ENCODE measurements at regions not wholly inside any gene's neighbourhood (a gene's known extent, or its start where the extent isn't known, plus 50 kb on each side); places are given as distances from the start of the nearest gene placed in this dataset.
"Not testable (repeated sequence)": the region's sequence is repeated elsewhere in the genome, so short reads cannot be mapped to it uniquely, and the experiment has no call there.

GRCh38 chr12:28771968-28772367 is 377.1 kb upstream of the FAR2 start:
- DNase-seq (ENCODE audit: low read depth), result no peak

GRCh38 chr12:28775556-28775955 is 373.5 kb upstream of the FAR2 start:
- no peak for DNase-seq (ENCODE audit: low read depth)

- no peak for DNase-seq (ENCODE audit: low read depth)
Measured at GRCh38 chr12:28776220-28776619, 372.9 kb upstream of the FAR2 start.

GRCh38 chr12:28776913-28777422 is 372.1 kb upstream of the FAR2 start:
- no peak for DNase-seq (ENCODE audit: low read depth)

DNA sequence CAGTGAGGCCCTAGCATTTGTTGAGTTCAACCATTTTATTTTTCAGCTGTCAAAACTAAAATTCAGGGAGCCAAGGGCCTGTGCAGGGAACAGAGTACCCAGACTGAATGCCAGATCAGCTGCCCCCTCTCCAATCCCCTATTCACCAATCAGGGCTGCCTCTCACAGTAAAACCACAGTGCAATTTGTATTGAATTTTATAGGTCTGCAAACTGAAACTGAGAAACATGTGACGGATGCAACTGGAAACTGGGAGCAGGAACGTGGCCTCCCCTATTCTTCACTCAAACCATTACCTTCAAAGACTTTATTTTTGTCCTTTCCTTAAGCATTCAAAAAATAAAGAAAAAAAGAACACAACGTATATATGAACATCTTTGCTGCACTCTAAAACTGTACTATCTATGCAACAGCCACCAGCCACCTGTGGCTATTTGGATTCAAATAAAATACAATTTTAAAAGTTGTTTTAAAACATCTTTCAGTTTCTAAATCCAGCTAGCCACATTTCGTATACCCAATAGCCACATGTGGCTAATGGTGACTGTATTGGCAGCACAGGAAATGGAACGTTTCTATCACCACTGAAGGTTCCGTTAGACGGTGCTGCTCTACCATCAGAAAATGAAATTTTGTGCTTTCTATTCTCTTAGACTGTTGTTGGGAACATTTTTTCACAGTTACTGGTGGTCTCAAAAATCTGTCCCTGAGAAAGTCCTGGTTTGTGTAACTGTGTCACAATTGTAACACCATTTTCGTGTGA is 371.3 kb upstream of the FAR2 start:
- no peak for DNase-seq (ENCODE audit: low read depth)

DNA sequence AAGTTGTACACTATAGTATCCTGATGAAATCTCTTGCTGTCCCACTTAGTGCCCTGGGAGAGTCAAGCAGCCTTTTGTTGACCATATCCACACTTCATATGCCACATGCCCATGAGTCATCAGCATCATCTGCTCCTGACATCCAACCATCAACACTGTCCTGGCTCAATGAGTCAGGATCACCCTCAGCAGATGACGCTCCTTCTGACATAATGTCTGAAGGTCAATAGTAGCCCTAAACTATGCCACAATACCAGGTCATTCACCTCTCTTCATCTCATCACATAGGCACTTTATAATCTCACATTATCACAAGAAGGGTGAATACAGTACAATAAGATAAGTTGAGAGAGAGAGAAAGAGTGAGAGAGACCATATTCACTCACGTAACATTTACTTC is 369.0 kb upstream of the FAR2 start:
- no peak for DNase-seq (ENCODE audit: low read depth)

- no peak for DNase-seq (ENCODE audit: low read depth)
Measured at GRCh38 chr12:28780960-28781359, 368.1 kb upstream of the FAR2 start.

GRCh38 chr12:28781671-28782652 is 367.1 kb upstream of the FAR2 start:
- DNase-seq (ENCODE audit: low read depth), result no peak

DNA sequence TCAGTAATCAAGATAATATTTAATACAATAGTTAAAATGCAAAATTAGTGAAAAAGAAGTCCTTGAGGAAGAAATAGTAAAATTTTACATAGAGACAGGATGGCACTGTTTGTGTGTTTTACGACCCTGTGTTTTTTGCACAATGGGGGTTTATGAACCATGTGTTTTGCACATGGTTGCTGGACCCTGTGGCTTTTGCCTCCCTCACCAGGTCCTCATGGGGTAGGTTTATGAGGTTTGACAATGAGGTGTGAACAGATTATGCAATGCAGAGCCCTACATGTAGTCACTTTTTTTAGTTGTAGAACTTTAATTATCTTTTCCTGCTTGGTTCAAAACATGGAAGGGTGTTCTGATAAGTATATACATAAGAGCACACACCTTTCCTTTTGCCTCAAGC is 366.3 kb upstream of the FAR2 start:
- no peak for DNase-seq (ENCODE audit: low read depth)

DNA sequence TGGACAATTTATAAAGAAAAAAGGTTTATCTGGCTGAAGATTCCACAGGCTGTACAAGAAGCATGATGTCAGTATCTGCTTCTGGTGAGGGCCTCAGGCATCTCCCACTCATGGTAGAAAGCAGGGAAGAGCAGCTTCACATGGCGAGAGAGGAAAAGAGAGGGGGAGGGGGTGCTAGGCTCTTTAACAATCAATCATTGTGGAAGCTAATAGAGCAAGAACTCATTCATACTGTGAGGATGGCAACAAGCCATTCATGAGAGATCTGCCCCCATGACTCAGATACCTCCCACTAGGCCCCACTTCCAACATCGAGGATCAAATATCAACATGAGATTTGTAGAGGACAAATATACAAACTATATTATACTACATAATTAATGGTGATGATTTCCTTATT is 361.9 kb upstream of the FAR2 start:
- no peak for DNase-seq (ENCODE audit: low read depth)

GRCh38 chr12:28788256-28788655 is 360.8 kb upstream of the FAR2 start:
- not testable (repeated sequence) for DNase-seq (ENCODE audit: low read depth)

GRCh38 chr12:28793581-28794151 is 355.4 kb upstream of the FAR2 start:
- DNase-seq (ENCODE audit: low read depth), result no peak

DNA sequence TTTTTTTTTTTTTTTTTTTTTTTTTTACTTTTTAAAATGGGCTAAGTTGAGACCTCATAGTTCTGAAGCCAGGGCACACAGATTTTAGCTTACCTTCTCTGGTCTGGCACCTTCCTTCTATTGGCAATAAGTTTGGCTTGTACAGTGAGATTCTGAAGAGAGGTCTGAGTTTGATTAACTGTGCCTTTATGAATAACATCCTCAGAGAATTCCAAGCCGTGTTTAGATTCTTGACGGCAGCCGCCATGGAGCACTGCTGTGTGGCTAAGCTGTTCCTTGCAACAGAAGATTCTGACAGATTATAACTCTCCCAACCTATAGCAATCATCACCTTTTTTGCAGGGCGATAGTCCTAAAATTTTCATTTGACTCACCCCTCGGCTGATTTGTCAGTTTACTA is 354.9 kb upstream of the FAR2 start:
- no peak for DNase-seq (ENCODE audit: low read depth)

GRCh38 chr12:28794786-28795185 is 354.3 kb upstream of the FAR2 start:
- no peak for DNase-seq (ENCODE audit: low read depth)

DNA sequence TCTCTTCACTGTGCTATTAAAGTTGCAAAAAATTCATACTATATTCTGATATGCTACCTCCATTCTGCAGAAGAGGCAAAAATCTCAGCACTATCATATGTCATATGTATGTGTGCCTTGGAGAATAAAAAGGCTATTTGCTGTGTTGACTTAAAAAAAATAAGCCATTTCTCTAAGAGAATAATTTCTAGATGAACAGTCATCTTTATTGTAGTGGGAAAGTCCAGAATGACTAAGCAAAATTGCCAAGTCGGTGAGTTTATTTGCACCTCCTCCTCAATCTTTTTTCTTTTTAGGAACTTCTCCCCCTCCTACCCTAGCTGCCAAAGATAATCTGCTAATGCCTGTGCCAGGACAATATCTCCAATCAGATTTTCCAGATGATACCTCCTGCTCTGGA is 353.8 kb upstream of the FAR2 start:
- no peak for DNase-seq (ENCODE audit: low read depth)

GRCh38 chr12:28799348-28799747 is 349.7 kb upstream of the FAR2 start:
- DNase-seq (ENCODE audit: low read depth), result no peak

DNA sequence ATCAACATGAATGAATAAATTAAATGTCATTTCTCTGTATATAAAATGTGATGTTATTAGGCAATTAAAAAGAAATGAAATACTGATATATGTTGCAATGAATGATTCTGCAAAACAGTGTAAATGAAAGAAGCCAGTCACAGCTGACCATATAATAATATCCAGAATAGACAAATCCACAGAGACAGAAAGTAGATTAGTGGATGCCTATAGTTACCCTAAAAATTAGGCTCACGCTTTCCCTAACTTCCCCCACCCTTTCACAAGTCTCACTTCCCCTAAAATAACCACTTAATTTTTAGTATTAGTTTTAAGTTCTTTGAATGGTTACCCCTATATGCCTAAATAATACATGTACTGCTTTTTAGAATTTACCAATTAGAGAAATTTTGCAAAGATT is 348.9 kb upstream of the FAR2 start:
- DNase-seq (ENCODE audit: low read depth), result no peak

DNA sequence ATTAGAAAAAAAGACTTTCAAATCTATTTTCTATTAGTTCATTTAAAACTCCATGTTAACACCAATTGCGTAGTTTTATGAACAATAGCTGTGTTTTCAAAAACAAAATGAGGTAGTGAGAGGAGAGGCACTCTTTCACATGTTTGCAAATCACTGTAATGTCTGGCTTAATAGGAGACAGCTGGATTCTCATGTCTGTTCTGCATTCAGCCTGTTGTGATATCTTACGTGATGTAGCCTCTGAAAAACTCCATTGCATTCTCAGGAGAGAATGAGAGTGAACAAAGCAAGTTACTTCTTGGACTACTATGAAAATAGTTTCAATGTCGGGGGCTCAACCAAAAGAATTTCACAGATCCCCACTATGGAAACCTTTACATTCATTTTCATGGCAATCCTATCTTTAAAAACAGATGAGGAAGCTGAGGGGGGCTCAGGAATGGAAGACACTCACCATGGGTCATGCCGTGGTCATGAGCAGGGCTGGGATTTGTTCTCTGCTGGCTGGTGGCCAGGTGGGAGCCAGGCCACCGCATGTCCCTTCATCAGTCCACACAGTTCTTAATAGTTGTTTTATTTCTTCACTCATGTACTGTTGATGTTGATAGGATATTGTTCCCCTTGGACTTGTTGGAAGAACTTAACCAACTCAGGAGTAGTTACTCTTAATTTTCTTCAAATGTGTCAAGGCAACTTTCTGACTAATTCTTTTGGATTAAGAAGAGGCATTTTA is 346.2 kb upstream of the FAR2 start:
- DNase-seq (ENCODE audit: low read depth), result no peak

DNA sequence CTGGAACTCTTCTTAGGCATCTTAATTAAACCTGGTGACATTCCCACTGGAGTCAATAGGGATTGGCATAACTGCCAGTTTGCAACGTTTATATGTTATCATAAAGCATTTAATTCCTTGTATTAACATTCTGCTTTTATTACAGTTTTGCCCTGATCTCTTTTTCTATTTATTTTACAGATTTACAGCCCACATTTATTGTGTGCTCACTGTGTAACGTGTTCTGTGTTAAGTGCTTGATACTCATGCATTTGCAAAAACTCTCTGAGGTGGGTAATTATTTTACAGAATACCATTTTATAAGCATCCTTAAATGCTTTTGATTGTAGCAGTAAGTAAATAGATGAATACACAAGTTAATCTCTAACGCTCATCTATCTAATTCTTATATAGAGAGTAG is 341.5 kb upstream of the FAR2 start:
- no peak for DNase-seq (ENCODE audit: low read depth)

DNA sequence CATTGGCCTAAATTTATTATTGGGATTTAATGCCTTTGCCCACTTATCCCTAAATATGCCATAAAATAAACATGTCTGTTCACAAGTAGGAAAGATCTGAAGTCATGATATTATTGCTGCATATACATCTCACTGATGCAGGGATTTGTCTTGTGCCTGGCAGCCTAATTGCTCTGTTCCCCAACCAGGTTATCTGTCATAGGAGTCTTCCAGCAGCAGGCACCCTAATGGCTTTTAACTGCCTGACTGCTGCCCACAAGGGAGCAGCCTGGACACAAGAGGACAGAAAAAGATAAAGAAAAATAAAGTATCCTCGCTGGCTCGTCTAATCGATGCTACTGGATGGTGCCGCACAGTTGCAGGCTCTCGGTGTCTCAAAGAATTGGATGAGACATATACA is 337.6 kb upstream of the FAR2 start:
- no peak for DNase-seq (ENCODE audit: low read depth)

DNA sequence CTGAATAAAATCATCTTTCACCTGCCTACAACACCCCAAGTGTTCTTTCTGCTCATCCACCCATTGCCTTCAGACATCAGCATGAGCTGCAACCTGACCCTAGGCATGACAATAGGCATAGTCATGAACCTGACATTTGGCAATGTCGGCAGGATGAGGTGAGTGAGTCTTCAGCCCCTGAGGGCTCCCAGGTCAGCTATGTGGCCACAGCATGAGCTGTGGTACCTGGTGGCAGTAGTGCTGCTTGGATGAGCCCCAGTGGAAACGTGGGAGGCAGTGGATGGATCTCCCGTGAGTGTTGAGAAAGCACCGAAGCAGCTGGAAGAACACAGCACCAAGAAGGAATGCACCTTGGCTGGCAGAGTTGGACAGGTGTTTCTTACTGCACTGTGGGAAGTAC is 334.8 kb upstream of the FAR2 start:
- DNase-seq (ENCODE audit: low read depth), result no peak

DNA sequence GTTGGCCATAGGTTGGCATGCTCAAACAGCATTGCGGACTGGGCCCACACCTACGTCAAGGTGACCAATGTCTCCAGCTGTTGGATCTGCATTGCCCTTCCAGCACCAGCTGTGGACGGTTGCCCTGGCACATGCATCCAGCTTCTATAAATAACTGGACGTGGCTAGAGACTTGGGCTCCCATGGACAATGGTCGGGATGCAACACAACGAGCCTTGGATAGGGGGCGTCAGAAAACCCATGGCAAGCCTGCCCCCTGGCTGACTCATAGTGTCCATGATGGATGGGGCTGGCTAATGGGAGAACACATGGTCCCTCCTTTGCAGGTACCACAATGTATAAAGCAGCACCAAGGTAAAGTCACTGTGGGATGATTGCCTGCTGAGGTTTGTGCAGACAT is 331.6 kb upstream of the FAR2 start:
- DNase-seq (ENCODE audit: low read depth), result no peak
